Endothelial cell (in vitro differentiated cells): ENCODE measurements at regions not wholly inside any gene's neighbourhood (a gene's known extent, or its start where the extent isn't known, plus 50 kb on each side); places are given as distances from the start of the nearest gene placed in this dataset.
A peak's percentile ranks its signal among the peaks of the same experiment; 100 is the strongest.

Experiments used
- DNase-seq: peaks from one replicate; pipeline ENCODE4 v3.0.0; 2021; ENCODE audit warnings: low spot score
- H3K27ac Mint-ChIP-seq: one replicate; pipeline ENCODE4 v1.8.0; 2021; ENCODE audit warnings: mixed read lengths, inconsistent platforms; ENCODE audit not compliant: unreplicated experiment
- H3K27me3 Mint-ChIP-seq: one replicate; pipeline ENCODE4 v1.8.0; 2021; ENCODE audit warnings: mild to moderate bottlenecking, moderate library complexity, mixed read lengths, inconsistent platforms; ENCODE audit not compliant: unreplicated experiment
- H3K36me3 Mint-ChIP-seq: one replicate; pipeline ENCODE4 v1.8.0; 2021; ENCODE audit warnings: mild to moderate bottlenecking, low read depth, mixed read lengths, inconsistent platforms; ENCODE audit not compliant: unreplicated experiment
- H3K4me1 Mint-ChIP-seq: one replicate; pipeline ENCODE4 v1.8.0; 2021; ENCODE audit warnings: mild to moderate bottlenecking, mixed read lengths, inconsistent platforms; ENCODE audit not compliant: unreplicated experiment
- H3K4me3 Mint-ChIP-seq: one replicate; pipeline ENCODE4 v1.8.0; 2021; ENCODE audit warnings: mild to moderate bottlenecking, mixed read lengths, inconsistent platforms; ENCODE audit not compliant: unreplicated experiment
- H3K9me3 Mint-ChIP-seq: one replicate; pipeline ENCODE4 v1.8.0; 2021; ENCODE audit warnings: mixed read lengths, inconsistent platforms; ENCODE audit not compliant: unreplicated experiment
- CTCF ChIP-seq: fragments of 200-600 bp; sonication (generic); IDR thresholded peaks from one replicate; pipeline ENCODE4 v1.5.0; 2021; ENCODE audit warnings: antibody characterized with exemption; ENCODE audit not compliant: unreplicated experiment

- Mint-ChIP-seq H3K4me3 (peak overlapping the region; percentile 72), H3K27ac (no peak overlapping the region), H3K27me3 (no peaks in the 10 kb centered on the region), H3K9me3 (no peaks in the 10 kb centered on the region), H3K4me1 (peaks cover 3% of the 10 kb centered on the region), H3K36me3 (no peaks in the 10 kb centered on the region)
- DNase-seq = no peak
- no peak for TF ChIP-seq CTCF
These were observed 85.1 kb downstream of the GNL3L start for GRCh38 chrX:54615109-54615508.

- no peak for TF ChIP-seq CTCF
- no peaks in the 10 kb centered on the region for H3K36me3 Mint-ChIP-seq
- H3K27me3 Mint-ChIP-seq = no peaks in the 10 kb centered on the region
- peaks cover 6% of the 10 kb centered on the region for H3K4me1 Mint-ChIP-seq
- no peak overlapping the region for H3K27ac Mint-ChIP-seq
- no peak overlapping the region for H3K4me3 Mint-ChIP-seq
- DNase-seq = no peak
- H3K9me3 Mint-ChIP-seq = no peaks in the 10 kb centered on the region
These were observed 103.6 kb downstream of the GNL3L start for GRCh38 chrX:54633641-54634040.

- H3K36me3 Mint-ChIP-seq = no peaks in the 10 kb centered on the region
- peaks cover 14% of the 10 kb centered on the region for H3K4me1 Mint-ChIP-seq
- peaks cover 4% of the 10 kb centered on the region for H3K27me3 Mint-ChIP-seq
- H3K9me3 Mint-ChIP-seq = no peaks in the 10 kb centered on the region
- peak overlapping the region; percentile 99 for H3K27ac Mint-ChIP-seq
- no peak for DNase-seq
- H3K4me3 Mint-ChIP-seq = peak overlapping the region; percentile 91
- no peak for TF ChIP-seq CTCF
These were observed 109.0 kb downstream of the GNL3L start for GRCh38 chrX:54639018-54639345.

GRCh38 chrX:54639346-54640102, 109.5 kb downstream of the GNL3L start:
- H3K4me1 Mint-ChIP-seq = peaks cover 14% of the 10 kb centered on the region
- H3K4me3 Mint-ChIP-seq = peak overlapping the region; percentile 91
- peak; percentile 58 for TF ChIP-seq CTCF
- H3K27me3 Mint-ChIP-seq = peaks cover 4% of the 10 kb centered on the region
- no peaks in the 10 kb centered on the region for H3K9me3 Mint-ChIP-seq
- peak overlapping the region; percentile 99 for H3K27ac Mint-ChIP-seq
- H3K36me3 Mint-ChIP-seq = no peaks in the 10 kb centered on the region
- DNase-seq = peak; percentile 77

GRCh38 chrX:54640103-54640690, 110.2 kb downstream of the GNL3L start:
- H3K9me3 Mint-ChIP-seq = no peaks in the 10 kb centered on the region
- no peaks in the 10 kb centered on the region for H3K36me3 Mint-ChIP-seq
- peaks cover 14% of the 10 kb centered on the region for H3K4me1 Mint-ChIP-seq
- no peak for DNase-seq
- H3K27me3 Mint-ChIP-seq = peaks cover 4% of the 10 kb centered on the region
- H3K4me3 Mint-ChIP-seq = peak overlapping the region; percentile 81
- peak overlapping the region; percentile 99 for H3K27ac Mint-ChIP-seq
- TF ChIP-seq CTCF = peak; percentile 8
